ENCODE measurements at regions not wholly inside any gene's neighbourhood (a gene's known extent, or its start where the extent isn't known, plus 50 kb on each side); places are given as distances from the start of the nearest gene placed in this dataset.

DNA sequence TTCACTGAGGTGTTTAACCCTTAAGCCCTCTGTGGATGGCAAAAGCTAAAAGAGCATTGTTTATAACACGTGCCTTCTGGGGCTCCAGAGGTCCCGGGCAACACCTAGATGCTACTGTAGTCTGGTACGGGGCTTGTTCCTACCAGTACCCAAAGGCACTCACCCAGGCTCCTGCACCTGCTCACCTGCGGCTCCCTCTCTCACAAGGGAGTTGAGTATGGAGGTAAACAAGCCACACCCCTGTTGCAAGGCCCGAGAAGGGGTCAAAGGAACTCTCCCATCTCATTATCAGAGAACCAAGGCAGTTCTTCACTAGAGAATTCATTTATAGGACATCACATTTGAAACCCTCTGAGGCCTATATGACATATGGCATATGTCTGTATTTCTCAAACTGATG, 53.4 kb upstream of the IL6ST start:
- peak; percentile 50 for DNase-seq

DNA sequence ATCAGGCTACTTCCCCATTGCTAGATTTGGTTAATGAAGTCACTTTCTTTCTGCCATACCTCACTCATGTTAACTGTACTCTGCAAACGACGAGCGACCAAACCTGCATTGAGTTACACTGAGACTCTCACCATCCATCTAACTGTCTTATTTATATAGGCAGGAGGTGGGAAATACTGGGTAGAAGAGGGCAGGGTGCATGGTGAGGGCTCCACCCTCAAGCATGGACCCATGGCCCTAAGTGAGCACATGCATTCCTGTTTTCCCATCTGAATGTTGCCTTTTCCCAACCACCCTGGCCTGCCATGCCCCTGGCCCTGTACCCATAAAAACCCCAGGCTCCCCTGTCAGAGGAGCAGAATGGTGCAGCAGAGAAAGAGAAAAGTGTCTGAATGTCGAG, 52.7 kb upstream of the IL6ST start:
- DNase-seq = peak; percentile 36

DNA sequence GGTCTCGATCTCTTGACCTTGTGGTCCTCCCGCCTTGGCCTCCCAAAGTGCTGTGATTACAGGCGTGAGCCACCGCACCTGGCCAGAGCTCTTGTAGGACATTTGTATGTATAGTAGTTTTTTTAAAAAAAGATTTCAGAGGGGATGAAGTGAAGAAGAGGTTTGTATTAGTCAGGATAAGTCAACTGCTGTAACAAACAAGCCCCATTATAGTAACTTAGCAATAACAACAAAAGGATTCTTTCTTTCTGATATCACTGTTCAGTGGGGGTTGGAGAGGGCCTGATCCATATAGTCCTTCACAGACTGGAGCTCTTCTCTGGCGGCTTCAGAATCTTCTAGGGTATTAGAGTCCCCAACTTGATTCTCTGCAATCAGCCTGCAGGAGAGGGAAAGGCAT, 50.7 kb upstream of the IL6ST start:
- no peak for DNase-seq

DNA sequence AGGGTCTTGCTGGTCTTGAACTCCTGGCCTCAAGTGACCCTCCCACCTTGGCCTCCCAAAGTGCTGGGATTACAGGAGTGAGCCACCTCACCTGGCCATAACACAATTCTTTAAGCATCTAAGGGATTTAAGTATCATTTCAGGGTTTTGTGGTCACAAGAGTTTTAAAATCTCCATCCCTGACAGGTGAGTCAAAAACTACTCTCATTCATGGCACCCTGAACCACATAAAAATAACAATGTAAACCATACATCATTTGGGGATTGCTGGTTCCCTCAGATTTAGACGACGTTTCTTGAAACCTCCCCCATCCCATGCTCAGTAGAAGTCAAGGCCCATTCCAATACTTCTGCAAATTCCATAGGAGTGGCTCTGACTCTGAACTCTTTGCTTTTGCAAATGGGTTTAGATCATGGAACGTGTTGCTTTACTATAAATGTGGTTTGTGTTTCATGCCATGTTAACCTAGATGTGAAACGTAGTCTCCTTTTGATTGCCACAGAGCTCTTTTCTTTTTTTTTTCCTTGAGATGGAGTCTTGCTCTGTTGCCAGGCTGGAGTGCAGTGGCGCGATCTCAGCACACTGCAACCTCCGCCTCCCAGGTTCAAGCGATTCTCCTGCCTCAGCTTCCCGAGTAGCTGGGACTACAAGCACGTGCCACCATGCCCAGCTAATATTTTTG, 50.1 kb upstream of the IL6ST start:
- DNase-seq = peak; percentile 3
